ENCODE measurements at regions not wholly inside any gene's neighbourhood (a gene's known extent, or its start where the extent isn't known, plus 50 kb on each side); places are given as distances from the start of the nearest gene placed in this dataset.

GRCh38 chr10:111486346-111486745 lies 409.5 kb downstream of the ADRA2A start:
- ATAC-seq (ENCODE audit: insufficient number of reproducible peaks, low FRiP score, low read depth): no peak
- Histone ChIP-seq H3K9me3 (peaks cover 8% of the 10 kb centered on the region), H3K4me3 (no peak overlapping the region), H3K36me3 (no peaks in the 10 kb centered on the region), H3K27ac (no peak overlapping the region), H3K27me3 (replicated peaks; ENCODE audit: insufficient read depth) (no peaks in the 10 kb centered on the region), H3K4me1 (ENCODE audit: control insufficient read depth in 1 of 2, low read depth in 2 of 2) (no peaks in the 10 kb centered on the region)
- TF ChIP-seq CTCF (IDR thresholded peaks at IDR 0.05): no peak
- no peak for DNase-seq (ENCODE audit: low spot score)

DNA sequence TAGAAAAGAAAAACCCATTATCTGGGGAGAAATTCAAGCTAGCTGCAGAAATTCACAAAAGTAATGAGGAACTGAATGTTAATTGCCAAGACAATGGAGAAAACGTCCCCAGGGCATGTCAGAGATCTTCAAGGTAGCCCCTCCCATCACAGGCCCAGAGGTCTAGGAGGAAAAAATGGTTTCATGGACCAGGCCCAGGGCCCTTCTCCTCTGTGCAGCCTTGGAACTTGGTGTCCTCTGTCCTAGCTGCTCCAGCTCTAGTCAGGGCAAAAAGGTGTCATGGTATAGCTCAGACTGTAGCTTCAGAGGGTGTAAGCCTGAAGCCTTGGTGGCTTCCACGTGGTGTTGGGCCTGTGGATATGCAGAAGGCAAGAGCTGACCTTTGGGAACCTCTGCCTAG lies 411.8 kb downstream of the ADRA2A start:
- no peak for ATAC-seq (ENCODE audit: insufficient number of reproducible peaks, low FRiP score, low read depth)
- no peak overlapping the region for H3K4me3 ChIP-seq
- no peak overlapping the region for H3K27ac ChIP-seq
- no peaks in the 10 kb centered on the region for H3K4me1 ChIP-seq (ENCODE audit: control insufficient read depth in 1 of 2, low read depth in 2 of 2)
- H3K9me3 ChIP-seq: peaks cover 17% of the 10 kb centered on the region
- DNase-seq (ENCODE audit: low spot score): no peak
- TF ChIP-seq CTCF (IDR thresholded peaks at IDR 0.05): no peak
- no peaks in the 10 kb centered on the region for H3K36me3 ChIP-seq
- no peaks in the 10 kb centered on the region for H3K27me3 ChIP-seq (replicated peaks; ENCODE audit: insufficient read depth)

DNA sequence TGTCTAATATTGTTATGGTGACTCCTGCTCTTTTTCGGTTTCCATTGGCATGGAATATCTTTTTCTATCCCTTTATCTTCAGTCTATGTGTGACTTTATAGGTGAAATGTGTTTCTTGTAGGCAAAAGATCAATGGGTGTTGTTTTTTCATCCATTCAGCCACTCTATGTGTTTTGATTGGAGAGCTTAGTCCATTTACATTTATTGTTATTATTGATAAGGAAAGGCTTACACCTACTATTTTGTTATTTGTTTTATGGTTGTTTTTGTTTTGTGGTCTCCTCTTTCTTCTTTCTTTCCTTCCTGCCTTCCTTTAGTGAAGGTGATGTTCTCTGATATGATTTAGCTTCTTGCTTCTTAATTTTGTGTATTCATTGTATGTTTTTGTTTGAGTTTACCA lies 414.3 kb downstream of the ADRA2A start:
- Histone ChIP-seq H3K27me3 (replicated peaks; ENCODE audit: insufficient read depth) (no peaks in the 10 kb centered on the region), H3K9me3 (peaks cover 17% of the 10 kb centered on the region), H3K4me1 (ENCODE audit: control insufficient read depth in 1 of 2, low read depth in 2 of 2) (no peaks in the 10 kb centered on the region), H3K4me3 (no peak overlapping the region), H3K36me3 (no peaks in the 10 kb centered on the region), H3K27ac (no peak overlapping the region)
- no peak for ATAC-seq (ENCODE audit: insufficient number of reproducible peaks, low FRiP score, low read depth)
- TF ChIP-seq CTCF (IDR thresholded peaks at IDR 0.05): no peak
- DNase-seq (ENCODE audit: low spot score): no peak

DNA sequence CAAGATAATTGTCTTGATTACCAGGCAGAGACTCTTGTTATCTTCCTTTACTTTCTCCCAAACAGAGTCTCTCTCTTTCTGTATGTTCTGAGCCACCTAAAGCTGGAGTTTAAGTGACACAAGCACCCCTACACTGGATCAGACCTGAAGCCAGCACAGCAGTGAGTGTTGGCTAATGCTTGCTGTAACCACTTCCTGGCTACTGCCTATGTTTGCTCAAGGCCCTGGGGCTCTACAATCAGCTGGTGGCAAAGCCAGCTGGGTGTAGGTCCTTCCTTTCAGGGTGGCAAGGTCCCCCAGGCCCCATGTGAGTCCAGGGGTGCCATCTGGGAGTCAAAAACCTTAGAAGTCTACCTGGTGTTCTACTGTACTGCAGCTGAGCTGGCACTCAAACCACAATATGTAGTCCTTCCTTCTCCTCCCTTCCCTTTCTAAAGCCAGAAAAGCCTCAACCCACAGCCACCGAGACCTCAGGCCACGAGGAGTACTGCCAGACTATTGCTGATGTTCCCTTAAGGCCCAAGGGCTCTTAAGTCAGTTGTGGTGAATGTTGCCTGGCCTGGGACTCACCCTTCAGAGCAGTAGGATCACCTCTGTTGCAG lies 416.3 kb downstream of the ADRA2A start:
- DNase-seq (ENCODE audit: low spot score): no peak
- TF ChIP-seq CTCF (IDR thresholded peaks at IDR 0.05): no peak
- H3K36me3 ChIP-seq: no peaks in the 10 kb centered on the region
- no peak for ATAC-seq (ENCODE audit: insufficient number of reproducible peaks, low FRiP score, low read depth)
- H3K9me3 ChIP-seq: peaks cover 17% of the 10 kb centered on the region
- no peak overlapping the region for H3K4me3 ChIP-seq
- no peak overlapping the region for H3K27ac ChIP-seq
- no peaks in the 10 kb centered on the region for H3K4me1 ChIP-seq (ENCODE audit: control insufficient read depth in 1 of 2, low read depth in 2 of 2)
- no peaks in the 10 kb centered on the region for H3K27me3 ChIP-seq (replicated peaks; ENCODE audit: insufficient read depth)

GRCh38 chr10:111498560-111498959 lies 421.7 kb downstream of the ADRA2A start:
- Histone ChIP-seq H3K36me3 (no peaks in the 10 kb centered on the region), H3K27me3 (replicated peaks; ENCODE audit: insufficient read depth) (no peaks in the 10 kb centered on the region), H3K4me3 (no peak overlapping the region), H3K4me1 (ENCODE audit: control insufficient read depth in 1 of 2, low read depth in 2 of 2) (no peaks in the 10 kb centered on the region), H3K27ac (no peak overlapping the region), H3K9me3 (no peaks in the 10 kb centered on the region)
- ATAC-seq (ENCODE audit: insufficient number of reproducible peaks, low FRiP score, low read depth): no peak
- DNase-seq (ENCODE audit: low spot score): no peak
- no peak for TF ChIP-seq CTCF (IDR thresholded peaks at IDR 0.05)
